Activated naive CD4-positive, alpha-beta T cell treated with anti-CD3 and anti-CD28 coated beads, Interleukin-2, amount 50 U/mL, for 72 hours (primary cell): ENCODE measurements at regions not wholly inside any gene's neighbourhood (a gene's known extent, or its start where the extent isn't known, plus 50 kb on each side); places are given as distances from the start of the nearest gene placed in this dataset.

Source experiments
- ATAC-seq, 2 donors: fragments of 150-1000 bp; cut with Tn5 transposase; 2 replicates each; pipeline ENCODE4 v1.10.0; 2021; ENCODE audit warnings: mild to moderate bottlenecking in 2 of 2, moderate library complexity in 2 of 2
- DNase-seq, 2 donors: peaks; one replicate each; pipeline ENCODE4 v3.0.0; 2021 to 2022; ENCODE audit warnings: low spot score in 2 of 2
- H3K27ac Mint-ChIP-seq, 2 donors: one replicate each; pipeline ENCODE4 v1.8.0; 2022; ENCODE audit warnings: mild to moderate bottlenecking in 2 of 2, mixed read lengths in 2 of 2
- H3K36me3 Mint-ChIP-seq, 2 donors: one replicate each; pipeline ENCODE4 v1.8.0; 2022; ENCODE audit warnings: mixed read lengths in 2 of 2
- H3K9me3 Mint-ChIP-seq, 2 donors: one replicate each; pipeline ENCODE4 v1.8.0; 2022; ENCODE audit warnings: mixed read lengths in 2 of 2

DNA sequence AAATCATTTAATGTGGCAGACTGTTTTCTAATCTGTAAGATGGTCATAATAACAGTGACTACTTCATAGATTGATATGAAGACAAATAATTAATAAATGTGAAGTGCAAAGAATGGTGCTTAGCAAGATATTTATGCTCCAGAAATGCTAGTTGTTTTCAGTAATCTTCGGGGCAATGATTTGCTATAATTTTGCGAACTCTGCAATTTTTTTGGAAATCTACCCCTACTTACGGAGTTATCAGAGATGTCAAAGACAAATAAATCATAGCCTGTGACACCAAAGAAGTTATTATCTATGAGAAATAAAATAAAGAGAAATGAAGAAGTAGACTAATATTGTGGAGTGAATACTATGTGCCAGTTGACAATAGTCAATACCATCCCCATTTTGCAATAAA lies 634.1 kb upstream of the LRRC4C start:
- no peak overlapping the region for H3K27ac Mint-ChIP-seq
- ATAC-seq = no peak
- H3K9me3 Mint-ChIP-seq = peaks cover 17 to 21% of the 10 kb centered on the region in 2 donors
- H3K36me3 Mint-ChIP-seq = no peaks in the 10 kb centered on the region
- DNase-seq = no peak

DNA sequence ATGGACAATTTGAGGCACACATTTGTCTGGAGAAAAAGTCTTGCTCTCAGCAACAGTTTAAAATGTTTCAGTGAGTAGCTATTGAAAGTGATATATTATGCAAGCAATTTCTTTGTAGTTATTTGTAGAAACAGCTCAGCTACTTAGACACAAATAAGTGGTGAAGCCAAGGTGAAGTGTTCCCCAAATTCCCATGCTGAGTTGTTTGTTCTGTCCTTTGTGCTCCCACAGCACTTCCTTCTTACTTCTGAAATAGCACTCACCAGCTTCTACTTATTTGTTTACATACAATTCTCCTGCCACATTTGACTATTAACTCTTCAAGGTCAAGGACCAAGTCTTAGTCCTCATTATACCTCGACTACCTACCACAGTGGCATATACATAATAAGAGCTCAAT lies 638.6 kb upstream of the LRRC4C start:
- Mint-ChIP-seq H3K36me3 (no peaks in the 10 kb centered on the region), H3K27ac (no peak overlapping the region), H3K9me3 (peaks cover 7 to 21% of the 10 kb centered on the region in 2 donors)
- DNase-seq = no peak
- no peak for ATAC-seq

DNA sequence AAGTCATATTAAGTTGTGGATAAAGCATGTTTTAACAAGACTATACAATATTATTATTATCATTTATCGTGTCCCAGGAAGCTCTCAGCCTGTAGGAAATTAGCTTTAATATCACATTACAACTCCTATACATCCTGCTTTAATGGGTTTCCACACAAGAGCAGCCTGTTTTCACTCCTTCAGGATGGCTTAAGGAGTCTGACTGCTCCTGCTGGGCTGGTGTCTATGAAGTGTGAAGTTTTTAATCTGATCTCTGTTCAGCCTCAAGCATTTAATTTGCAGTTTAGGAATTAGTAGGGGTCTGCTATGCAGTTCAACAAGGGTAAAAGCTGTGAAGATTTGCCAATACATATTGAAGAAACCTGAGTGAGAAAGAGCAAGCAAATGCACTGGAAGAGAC lies 653.4 kb upstream of the LRRC4C start:
- no peak for ATAC-seq
- H3K36me3 Mint-ChIP-seq = no peaks in the 10 kb centered on the region
- H3K27ac Mint-ChIP-seq = no peak overlapping the region
- no peak for DNase-seq
- H3K9me3 Mint-ChIP-seq = peaks cover 29 to 33% of the 10 kb centered on the region in 2 donors

DNA sequence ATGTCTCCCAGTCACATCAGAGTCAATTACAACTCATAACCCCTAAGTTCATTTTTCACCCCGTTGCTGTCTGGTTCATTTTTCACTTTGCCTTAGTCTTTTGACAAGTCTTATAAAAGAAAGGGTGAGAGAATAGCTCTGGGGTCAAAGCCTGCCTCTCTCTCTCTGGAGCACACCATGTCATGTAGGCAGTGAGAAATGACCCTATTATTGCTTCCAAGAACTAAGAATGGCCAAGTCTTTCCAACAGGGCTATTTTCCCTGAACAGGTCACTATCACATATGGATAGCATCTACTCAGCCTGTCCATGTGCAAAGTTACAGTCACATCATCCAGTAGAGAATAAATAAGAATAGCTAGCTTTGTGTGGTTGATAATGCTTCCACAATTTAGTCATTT lies 655.5 kb upstream of the LRRC4C start:
- H3K36me3 Mint-ChIP-seq = no peaks in the 10 kb centered on the region
- no peak overlapping the region for H3K27ac Mint-ChIP-seq
- DNase-seq = no peak
- ATAC-seq = no peak
- peaks cover 29 to 33% of the 10 kb centered on the region in 2 donors for H3K9me3 Mint-ChIP-seq

DNA sequence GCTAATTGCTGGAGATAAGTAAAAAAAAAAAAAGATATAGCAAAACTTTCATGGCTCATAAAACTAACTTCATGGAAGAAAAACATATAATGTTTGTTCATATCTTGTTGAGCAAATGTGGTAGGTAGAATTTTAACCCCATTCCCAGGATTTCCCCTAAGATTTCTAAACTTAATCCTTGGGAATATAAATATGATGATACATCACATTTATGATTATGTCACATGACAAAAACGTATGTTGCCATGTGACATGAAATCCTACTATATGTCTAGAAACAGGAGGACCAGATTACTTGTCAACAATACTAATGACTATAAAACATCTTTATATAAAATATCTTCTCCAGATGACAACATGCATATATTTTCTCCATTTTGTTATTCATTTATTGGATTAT lies 679.0 kb upstream of the LRRC4C start:
- ATAC-seq = no peak
- Mint-ChIP-seq H3K9me3 (peaks cover 6 to 9% of the 10 kb centered on the region in 2 donors), H3K36me3 (no peaks in the 10 kb centered on the region), H3K27ac (no peak overlapping the region)
- DNase-seq = no peak

DNA sequence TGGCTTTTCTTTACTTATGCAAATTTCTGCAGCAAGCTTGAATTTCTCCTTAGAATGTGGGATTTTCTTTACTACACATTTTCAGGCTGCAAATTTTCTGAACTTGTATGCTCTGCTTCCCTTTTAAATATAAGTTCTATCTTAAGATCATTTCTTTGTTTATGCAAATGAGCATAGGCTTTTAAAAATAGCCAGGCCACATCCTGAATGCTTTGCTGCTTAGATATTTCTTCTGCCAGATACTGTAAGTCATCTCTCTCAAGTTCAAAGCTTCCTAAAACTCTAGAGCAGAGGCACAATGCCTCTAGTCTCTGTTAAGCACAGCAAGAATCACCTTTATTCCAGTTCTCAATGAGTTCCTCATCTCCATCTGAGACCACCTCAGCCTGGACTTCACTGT lies 685.9 kb upstream of the LRRC4C start:
- DNase-seq (no peak), ATAC-seq (no peak)
- Mint-ChIP-seq H3K36me3 (peaks cover 0 to 6% of the 10 kb centered on the region in 2 donors), H3K27ac (no peak overlapping the region), H3K9me3 (peaks cover 22 to 25% of the 10 kb centered on the region in 2 donors)

DNA sequence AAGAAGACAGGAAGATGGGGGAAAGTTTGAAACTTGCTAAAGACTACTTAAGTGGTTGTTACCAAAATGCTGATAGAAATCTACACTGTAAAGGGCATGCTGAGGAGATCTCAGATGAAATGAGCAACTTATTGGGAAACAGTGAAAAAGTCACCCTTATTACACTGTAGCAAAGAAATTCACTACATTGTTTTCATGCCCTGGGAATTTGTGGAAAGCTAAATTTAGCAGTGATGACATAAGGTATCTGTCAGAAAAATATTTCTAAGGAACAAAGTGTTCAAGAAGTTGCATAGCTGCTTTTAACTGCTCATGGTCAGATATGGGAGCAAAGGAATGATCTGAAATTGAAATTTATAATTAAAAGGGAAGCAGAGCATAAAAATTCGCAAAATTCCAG lies 702.4 kb upstream of the LRRC4C start:
- DNase-seq = no peak
- Mint-ChIP-seq H3K9me3 (peaks cover 11% of the 10 kb centered on the region in 2 donors), H3K36me3 (no peaks in the 10 kb centered on the region), H3K27ac (no peak overlapping the region)
- no peak for ATAC-seq

DNA sequence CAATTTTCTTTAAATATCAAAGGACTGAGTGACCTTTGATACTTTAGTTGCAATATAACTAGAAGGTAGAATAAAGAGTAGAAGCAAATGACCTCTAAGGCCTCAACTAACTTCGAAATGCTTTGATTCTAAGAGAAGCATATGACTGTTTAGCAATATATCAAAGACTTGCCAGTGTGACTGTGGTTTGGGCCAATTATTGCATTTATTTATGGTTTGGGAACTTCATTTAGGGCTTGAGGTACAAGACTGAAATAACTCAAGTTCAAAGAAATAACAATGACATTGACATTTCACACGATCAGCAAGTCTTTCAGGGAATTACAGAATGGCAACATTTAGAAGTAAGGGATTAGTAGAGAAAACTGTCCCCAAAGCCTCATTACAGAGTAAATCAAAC lies 709.7 kb upstream of the LRRC4C start:
- peaks cover 5 to 10% of the 10 kb centered on the region in 2 donors for H3K9me3 Mint-ChIP-seq
- ATAC-seq = no peak

DNA sequence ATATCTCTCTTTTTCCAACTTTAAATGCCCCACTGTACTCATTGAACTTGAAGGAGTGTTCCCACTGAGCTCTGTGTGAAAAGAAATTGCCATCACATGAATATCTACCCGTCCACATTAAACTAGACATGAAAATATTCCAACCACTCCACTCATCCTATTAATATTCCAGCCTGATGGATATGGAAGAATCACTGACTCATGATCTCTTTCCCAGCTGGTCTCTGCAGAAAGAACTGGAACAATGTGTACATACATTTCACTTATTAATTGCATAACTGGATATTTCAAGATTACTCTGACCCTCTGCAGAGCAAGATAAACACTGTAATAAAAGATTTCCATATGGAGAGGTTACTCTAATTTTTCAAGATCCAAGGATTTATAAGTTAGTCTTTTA lies 711.1 kb upstream of the LRRC4C start:
- no peak for DNase-seq
- H3K36me3 Mint-ChIP-seq = peaks cover 0 to 6% of the 10 kb centered on the region in 2 donors
- H3K9me3 Mint-ChIP-seq = peaks cover 13 to 18% of the 10 kb centered on the region in 2 donors
- no peak for ATAC-seq
- no peak overlapping the region for H3K27ac Mint-ChIP-seq

More for the DNA sequence above, 709.7 kb upstream of the LRRC4C start:
- H3K36me3 Mint-ChIP-seq = no peaks in the 10 kb centered on the region
- DNase-seq = no peak
- no peak overlapping the region for H3K27ac Mint-ChIP-seq

DNA sequence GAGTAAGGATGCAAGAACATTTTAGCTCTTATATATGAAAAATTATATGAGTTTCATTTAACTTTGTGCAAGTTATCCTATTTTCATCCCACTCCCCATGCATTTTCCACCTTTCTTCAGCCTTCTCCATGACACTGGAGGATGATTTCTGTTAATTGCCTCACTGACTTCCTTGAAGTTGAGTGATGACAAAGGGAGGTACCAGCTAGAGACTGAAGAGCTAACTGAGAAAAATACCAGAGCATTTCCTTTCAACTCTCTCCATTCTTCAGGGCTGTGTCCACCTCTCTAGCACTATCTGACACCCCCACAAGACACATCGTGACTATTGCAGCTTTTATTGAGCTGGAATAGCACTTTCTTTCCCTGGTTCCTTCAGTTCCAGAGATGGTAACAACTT lies 711.6 kb upstream of the LRRC4C start:
- ATAC-seq (no peak), DNase-seq (no peak)
- H3K27ac Mint-ChIP-seq = no peak overlapping the region
- peaks cover 13 to 18% of the 10 kb centered on the region in 2 donors for H3K9me3 Mint-ChIP-seq
- H3K36me3 Mint-ChIP-seq = peaks cover 0 to 6% of the 10 kb centered on the region in 2 donors

DNA sequence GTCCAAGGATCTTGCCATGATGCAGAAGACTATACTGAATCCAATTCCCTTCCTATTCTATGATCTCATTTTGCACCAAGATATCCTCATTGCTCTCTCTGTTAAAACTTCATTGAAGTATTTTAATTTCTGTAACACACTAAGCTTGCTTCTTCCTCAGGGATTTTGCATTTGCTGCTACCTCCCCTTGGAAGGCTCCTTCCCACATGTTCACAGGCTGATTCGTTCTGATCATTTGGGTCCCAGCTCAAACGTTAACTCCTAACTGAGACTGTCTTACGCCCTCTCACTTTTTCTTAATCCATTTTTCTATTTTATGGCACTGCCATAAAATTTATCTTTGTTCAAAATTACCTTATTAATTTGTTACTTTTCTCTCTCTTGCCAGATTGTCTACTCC lies 713.0 kb upstream of the LRRC4C start:
- Mint-ChIP-seq H3K27ac (no peak overlapping the region), H3K9me3 (peaks cover 13 to 23% of the 10 kb centered on the region in 2 donors), H3K36me3 (peaks cover 0 to 6% of the 10 kb centered on the region in 2 donors)
- DNase-seq = no peak
- ATAC-seq = no peak

DNA sequence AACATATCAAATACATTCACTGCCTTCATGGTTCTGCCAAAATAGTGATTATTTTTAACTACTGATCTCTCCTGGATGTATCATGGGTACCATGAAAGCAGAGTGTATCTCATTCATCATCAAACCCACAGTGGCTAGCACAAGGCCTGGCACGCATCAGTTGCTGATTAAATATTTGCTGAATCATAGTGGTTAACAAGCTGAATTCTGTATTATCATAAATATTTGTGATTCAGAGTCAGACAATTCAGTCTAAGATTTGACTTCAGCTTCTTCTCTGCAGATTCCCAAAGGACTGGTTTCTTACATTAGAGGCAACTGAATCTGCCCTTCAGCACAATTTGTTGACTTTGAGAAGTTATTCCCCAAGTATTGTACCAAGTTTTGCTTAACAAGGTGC lies 715.8 kb upstream of the LRRC4C start:
- H3K36me3 Mint-ChIP-seq = peaks cover 0 to 6% of the 10 kb centered on the region in 2 donors
- DNase-seq = no peak
- peaks cover 8 to 19% of the 10 kb centered on the region in 2 donors for H3K9me3 Mint-ChIP-seq
- H3K27ac Mint-ChIP-seq = no peak overlapping the region
- no peak for ATAC-seq

DNA sequence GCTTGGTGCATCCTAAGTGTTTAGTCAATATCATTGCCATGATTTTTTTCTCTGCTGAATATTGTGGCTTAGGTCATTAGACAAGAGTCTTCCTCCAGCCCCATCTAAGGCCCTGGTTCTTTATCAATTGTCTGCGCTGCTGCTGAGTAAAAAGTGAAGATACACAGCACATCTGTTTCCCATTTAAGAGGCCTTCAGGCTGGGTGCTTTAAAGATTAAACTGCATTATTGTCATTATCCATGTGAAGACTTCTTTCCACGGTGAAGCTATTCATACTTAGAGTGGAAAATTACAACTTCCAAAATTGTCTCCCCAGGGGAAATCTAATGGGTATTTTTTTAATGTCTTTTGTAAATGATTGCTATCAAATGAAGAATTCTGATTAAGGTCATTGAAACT lies 719.8 kb upstream of the LRRC4C start:
- H3K36me3 Mint-ChIP-seq = peaks cover 0 to 6% of the 10 kb centered on the region in 2 donors
- DNase-seq (no peak), ATAC-seq (no peak)
- H3K9me3 Mint-ChIP-seq = peaks cover 8 to 16% of the 10 kb centered on the region in 2 donors
- no peak overlapping the region for H3K27ac Mint-ChIP-seq

DNA sequence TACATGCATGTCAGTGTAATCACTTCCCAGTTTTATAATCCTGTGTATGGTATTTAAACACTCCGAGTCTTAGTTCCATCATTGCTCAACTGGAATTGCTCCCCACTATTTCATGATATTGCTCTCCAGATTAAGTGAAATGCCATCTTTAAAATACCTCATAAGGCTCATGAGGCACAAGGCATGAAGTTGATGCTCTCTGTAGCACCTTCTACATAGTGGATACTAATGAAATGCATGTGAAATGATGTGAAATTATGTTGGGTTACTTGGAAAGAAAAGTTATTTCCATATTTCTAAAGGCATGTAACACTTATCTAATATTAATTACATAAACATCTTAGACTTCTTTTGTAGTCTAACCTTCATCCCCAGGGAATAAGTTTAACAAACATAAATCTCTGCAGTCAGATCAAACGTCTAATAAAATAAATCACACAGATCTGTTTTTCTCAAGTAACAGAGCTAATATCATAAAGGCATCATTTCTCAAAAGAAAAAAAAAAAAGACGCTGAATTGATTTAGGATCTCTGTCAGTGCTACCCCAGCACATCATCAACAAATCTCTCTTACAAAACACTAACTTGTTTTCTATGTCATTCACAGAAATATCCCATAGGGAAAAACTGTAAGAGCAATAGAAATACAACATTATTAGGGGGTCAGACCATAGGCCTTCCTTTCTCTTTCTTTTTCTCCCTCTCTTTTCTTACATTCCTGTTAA lies 736.0 kb upstream of the LRRC4C start:
- Mint-ChIP-seq H3K9me3 (peaks cover 24 to 27% of the 10 kb centered on the region in 2 donors), H3K36me3 (peaks cover 0 to 5% of the 10 kb centered on the region in 2 donors), H3K27ac (no peak overlapping the region)
- no peak for ATAC-seq
- DNase-seq = no peak

DNA sequence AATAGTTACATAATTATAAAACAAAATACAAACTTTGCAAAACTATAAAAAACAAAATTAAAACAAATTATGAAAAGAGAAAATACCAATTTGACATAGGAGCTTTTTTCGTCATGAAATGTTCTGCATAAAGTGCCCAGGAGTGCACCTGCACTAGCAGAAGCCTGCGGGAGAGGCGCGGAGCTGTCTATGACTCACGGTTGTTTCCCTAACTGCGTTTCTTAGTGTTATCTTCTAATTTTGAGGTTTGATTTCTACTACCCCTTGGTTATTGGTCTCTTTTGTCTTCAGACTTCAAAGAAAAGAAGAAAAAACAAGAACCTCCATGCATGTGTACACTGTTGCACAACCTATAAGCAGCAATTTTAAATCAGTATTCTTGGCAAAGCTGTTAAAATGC lies 740.9 kb upstream of the LRRC4C start:
- Mint-ChIP-seq H3K36me3 (peaks cover 0 to 10% of the 10 kb centered on the region in 2 donors), H3K9me3 (peaks cover 21 to 24% of the 10 kb centered on the region in 2 donors)
- no peak for ATAC-seq

DNA sequence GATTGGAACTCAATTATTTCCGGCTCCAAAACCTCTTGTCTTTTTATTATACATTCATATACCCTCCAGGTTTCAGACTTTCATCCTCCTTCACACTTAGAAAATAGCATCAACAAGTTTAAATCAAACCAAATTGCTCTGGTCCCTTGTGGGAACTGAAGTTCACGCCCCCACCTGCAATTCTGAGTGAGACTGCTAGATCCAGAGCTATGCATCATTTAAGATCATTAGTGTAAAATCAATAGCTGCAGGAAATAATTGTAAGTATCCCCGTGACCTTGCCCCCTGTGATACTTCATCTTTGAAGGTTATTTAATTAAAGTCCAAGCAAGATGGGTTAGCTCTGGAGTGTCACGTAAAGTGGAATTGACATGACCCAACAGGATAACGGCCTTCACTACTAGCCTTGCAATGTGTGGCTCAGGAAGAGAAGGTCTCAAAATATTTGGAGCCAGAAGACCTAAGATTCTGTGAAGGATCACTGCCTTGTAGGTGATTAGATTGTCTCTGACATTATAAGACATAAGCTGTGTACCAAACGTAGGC lies 742.2 kb upstream of the LRRC4C start:
- no peak overlapping the region for H3K27ac Mint-ChIP-seq
- H3K36me3 Mint-ChIP-seq = peaks cover 0 to 15% of the 10 kb centered on the region in 2 donors
- peaks cover 17 to 27% of the 10 kb centered on the region in 2 donors for H3K9me3 Mint-ChIP-seq
- DNase-seq = no peak
- ATAC-seq = no peak

More for the DNA sequence above, 740.9 kb upstream of the LRRC4C start:
- no peak overlapping the region for H3K27ac Mint-ChIP-seq
- DNase-seq = no peak

DNA sequence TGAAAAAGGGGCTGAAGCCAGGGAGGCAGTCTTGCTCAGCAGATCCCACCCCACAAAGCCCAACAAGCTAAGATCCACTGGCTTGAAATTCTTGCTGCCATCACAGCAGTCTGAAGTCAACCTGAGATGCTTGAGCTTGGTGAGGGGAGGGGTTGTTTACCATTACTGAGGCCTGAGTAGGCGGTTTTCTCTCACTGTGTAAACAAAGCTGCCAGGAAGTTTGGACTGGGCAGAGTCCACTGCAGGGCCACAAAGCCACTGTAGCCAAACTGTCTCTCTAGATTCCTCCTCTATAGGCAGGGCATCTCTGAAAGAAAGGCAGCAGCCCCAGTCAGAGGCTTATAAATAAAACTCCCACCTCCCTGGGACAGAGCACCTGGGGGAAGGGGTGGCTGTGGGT lies 746.1 kb upstream of the LRRC4C start:
- no peak for ATAC-seq
- DNase-seq = no peak
- Mint-ChIP-seq H3K36me3 (peaks cover 0 to 30% of the 10 kb centered on the region in 2 donors), H3K27ac (no peak overlapping the region), H3K9me3 (peaks cover 27 to 35% of the 10 kb centered on the region in 2 donors)

DNA sequence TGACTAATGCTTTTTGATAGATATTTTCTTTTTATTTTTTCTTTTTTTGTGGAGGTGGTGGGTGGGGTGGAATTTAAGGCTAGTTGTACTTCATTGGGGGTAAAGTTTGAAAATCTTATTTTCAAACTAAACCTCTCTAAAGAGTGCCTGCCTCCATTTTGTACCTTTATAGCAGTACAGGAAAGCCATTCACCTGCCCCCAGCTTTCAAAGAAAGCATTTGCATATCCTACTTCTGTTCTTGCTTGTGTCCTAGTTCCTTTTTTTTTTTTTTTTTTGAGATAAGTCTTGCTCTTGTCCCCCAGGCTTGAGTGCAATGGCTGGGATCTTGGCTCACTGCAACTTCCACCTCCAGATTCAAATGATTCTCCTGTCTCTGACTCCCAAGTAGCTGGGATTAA lies 766.2 kb upstream of the LRRC4C start:
- no peaks in the 10 kb centered on the region for H3K36me3 Mint-ChIP-seq
- H3K27ac Mint-ChIP-seq = no peak overlapping the region
- peaks cover 13 to 17% of the 10 kb centered on the region in 2 donors for H3K9me3 Mint-ChIP-seq
- no peak for DNase-seq
- no peak for ATAC-seq
